ENCODE measurements at regions not wholly inside any gene's neighbourhood (a gene's known extent, or its start where the extent isn't known, plus 50 kb on each side); places are given as distances from the start of the nearest gene placed in this dataset.
A peak's percentile ranks its signal among the peaks of the same experiment; 100 is the strongest.

DNA sequence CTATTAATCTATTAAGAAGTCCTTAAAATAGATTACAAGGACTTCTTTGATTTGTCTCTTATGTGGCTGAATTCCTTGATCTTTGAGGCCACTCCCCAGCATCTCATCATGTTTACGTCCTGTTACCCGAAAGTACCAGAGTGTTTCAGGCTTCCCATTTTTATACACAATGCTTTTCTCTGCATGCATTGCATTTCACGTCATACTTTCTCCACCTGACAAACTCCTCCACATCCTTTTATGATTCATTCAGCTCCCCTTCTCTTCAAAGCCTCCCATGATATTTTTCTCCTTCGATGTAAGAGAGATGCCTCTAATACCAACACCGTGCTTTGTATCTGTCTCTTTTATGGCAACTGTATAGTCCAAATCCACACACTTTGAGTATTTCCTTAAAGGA lies 379.0 kb upstream of the CRIM1 start:
- H3K36me3 Mint-ChIP-seq: no peaks in the 10 kb centered on the region
- H4K20me1 ChIP-seq (ENCODE audit: low read depth): no peaks in the 10 kb centered on the region
- H3K79me2 ChIP-seq (ENCODE audit: low read depth): no peaks in the 10 kb centered on the region
- H3K4me1 ChIP-seq: no peaks in the 10 kb centered on the region
- H3K4me3 ChIP-seq: no peak overlapping the region
- H2AFZ ChIP-seq (replicated peaks): no peak overlapping the region
- no peaks in the 10 kb centered on the region for H3K9me3 Mint-ChIP-seq
- H3K4me1 Mint-ChIP-seq: peaks cover 2% of the 10 kb centered on the region
- H3F3A ChIP-seq (ENCODE audit: low read depth): no peaks in the 10 kb centered on the region
- H3K36me3 ChIP-seq: no peaks in the 10 kb centered on the region
- no peak for TF ChIP-seq EZH2 (IDR thresholded peaks at IDR 0.05)
- TF ChIP-seq, protein P1, sequence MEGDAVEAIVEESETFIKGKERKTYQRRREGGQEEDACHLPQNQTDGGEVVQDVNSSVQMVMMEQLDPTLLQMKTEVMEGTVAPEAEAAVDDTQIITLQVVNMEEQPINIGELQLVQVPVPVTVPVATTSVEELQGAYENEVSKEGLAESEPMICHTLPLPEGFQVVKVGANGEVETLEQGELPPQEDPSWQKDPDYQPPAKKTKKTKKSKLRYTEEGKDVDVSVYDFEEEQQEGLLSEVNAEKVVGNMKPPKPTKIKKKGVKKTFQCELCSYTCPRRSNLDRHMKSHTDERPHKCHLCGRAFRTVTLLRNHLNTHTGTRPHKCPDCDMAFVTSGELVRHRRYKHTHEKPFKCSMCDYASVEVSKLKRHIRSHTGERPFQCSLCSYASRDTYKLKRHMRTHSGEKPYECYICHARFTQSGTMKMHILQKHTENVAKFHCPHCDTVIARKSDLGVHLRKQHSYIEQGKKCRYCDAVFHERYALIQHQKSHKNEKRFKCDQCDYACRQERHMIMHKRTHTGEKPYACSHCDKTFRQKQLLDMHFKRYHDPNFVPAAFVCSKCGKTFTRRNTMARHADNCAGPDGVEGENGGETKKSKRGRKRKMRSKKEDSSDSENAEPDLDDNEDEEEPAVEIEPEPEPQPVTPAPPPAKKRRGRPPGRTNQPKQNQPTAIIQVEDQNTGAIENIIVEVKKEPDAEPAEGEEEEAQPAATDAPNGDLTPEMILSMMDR (IDR thresholded peaks at IDR 0.05): no peak
- H3K27me3 ChIP-seq: no peaks in the 10 kb centered on the region
- no peaks in the 10 kb centered on the region for H3K27me3 Mint-ChIP-seq (ENCODE audit: insufficient read depth, low read depth)
- no peak overlapping the region for H3K4me3 Mint-ChIP-seq
- H3K9me3 ChIP-seq (ENCODE audit: low read depth): no peaks in the 10 kb centered on the region
- no peak overlapping the region for H3K4me2 ChIP-seq
- H3K27ac ChIP-seq: no peak overlapping the region
- DNase-seq (ENCODE audit: low spot score): no peak
- no peak overlapping the region for H3K9ac ChIP-seq
- H3K27ac Mint-ChIP-seq: no peak overlapping the region

DNA sequence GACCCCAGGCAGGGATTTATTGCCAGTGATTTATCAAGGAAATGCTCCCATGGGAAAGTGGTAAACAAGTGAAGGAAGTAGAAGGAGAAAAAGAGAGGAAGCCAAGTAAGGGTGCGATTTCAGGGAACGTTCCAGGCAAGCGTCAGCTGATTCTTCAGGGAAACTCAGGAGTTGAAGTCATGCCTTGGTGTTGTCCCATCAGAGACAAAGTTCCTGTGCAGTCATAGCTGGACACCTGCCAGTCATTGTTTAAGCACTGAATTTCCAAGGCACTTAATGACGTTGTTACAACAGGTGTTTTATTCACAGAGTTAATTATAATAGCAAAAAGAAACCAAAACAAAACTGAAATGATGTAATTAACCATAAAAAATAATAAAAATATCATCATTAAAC lies 381.8 kb upstream of the CRIM1 start:
- H3K36me3 Mint-ChIP-seq: no peaks in the 10 kb centered on the region
- Histone ChIP-seq H2AFZ (replicated peaks) (no peak overlapping the region), H3K9ac (no peak overlapping the region), H3K27ac (no peak overlapping the region), H3K4me2 (no peak overlapping the region), H4K20me1 (ENCODE audit: low read depth) (no peaks in the 10 kb centered on the region), H3K4me3 (no peak overlapping the region), H3K36me3 (no peaks in the 10 kb centered on the region), H3K9me3 (ENCODE audit: low read depth) (no peaks in the 10 kb centered on the region), H3K27me3 (no peaks in the 10 kb centered on the region), H3F3A (ENCODE audit: low read depth) (no peaks in the 10 kb centered on the region), H3K79me2 (ENCODE audit: low read depth) (no peaks in the 10 kb centered on the region), H3K4me1 (no peaks in the 10 kb centered on the region)
- no peak overlapping the region for H3K4me3 Mint-ChIP-seq
- peaks cover 3% of the 10 kb centered on the region for H3K4me1 Mint-ChIP-seq
- peaks cover 3% of the 10 kb centered on the region for H3K27me3 Mint-ChIP-seq (ENCODE audit: insufficient read depth, low read depth)
- no peak for DNase-seq (ENCODE audit: low spot score)
- no peak for TF ChIP-seq EZH2 (IDR thresholded peaks at IDR 0.05)
- no peak for TF ChIP-seq EZH2phosphoT487 (IDR thresholded peaks at IDR 0.05)
- TF ChIP-seq, protein P1 (IDR thresholded peaks at IDR 0.05): no peak
- no peak overlapping the region for H3K27ac Mint-ChIP-seq
- H3K9me3 Mint-ChIP-seq: no peaks in the 10 kb centered on the region

DNA sequence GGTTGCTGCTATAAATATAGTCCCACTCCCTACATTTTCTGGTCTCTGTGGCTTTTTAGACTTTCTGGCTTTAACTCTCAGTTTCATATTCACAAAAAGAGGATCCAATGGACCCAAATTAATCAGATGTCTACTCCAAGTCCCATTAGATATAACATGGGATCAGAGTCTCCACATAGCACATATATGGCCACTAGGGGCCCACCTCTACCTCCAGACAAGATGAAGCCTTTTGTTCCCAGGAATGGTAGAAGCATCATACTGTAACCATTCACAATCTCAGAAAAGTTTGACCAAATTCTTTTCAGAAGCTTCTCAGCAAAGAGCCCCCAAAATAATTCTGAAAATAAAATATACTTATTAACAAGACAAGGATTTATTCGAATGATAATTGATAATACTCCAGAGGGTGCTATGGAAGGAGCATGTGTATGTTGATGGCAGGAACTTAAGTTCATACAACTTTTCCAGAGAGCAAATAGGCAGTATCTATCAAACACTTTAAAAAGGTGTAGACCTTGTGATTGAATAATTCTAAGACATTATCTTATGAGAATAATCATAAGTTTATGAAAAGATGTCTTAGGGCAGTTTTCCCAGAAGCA lies 382.3 kb upstream of the CRIM1 start:
- DNase-seq (ENCODE audit: low spot score): peak; percentile 65

More for the DNA sequence above, 382.3 kb upstream of the CRIM1 start:
- Histone ChIP-seq H3K9ac (no peak overlapping the region), H3K36me3 (no peaks in the 10 kb centered on the region), H3K4me1 (no peaks in the 10 kb centered on the region), H3K27me3 (no peaks in the 10 kb centered on the region), H3K79me2 (ENCODE audit: low read depth) (no peaks in the 10 kb centered on the region), H3F3A (ENCODE audit: low read depth) (no peaks in the 10 kb centered on the region), H3K4me2 (no peak overlapping the region), H4K20me1 (ENCODE audit: low read depth) (no peaks in the 10 kb centered on the region), H3K27ac (no peak overlapping the region), H3K4me3 (no peak overlapping the region), H2AFZ (replicated peaks) (no peak overlapping the region), H3K9me3 (ENCODE audit: low read depth) (no peaks in the 10 kb centered on the region)
- Mint-ChIP-seq H3K27me3 (ENCODE audit: insufficient read depth, low read depth) (peaks cover 3% of the 10 kb centered on the region), H3K4me3 (no peak overlapping the region), H3K27ac (no peak overlapping the region), H3K9me3 (no peaks in the 10 kb centered on the region), H3K4me1 (peaks cover 3% of the 10 kb centered on the region), H3K36me3 (no peaks in the 10 kb centered on the region)
- no peak for TF ChIP-seq EZH2 (IDR thresholded peaks at IDR 0.05)
- TF ChIP-seq, protein P1 (IDR thresholded peaks at IDR 0.05): peak; percentile 74

Measured in neural progenitor cell (in vitro differentiated cells).